ENCODE measurements at regions not wholly inside any gene's neighbourhood (a gene's known extent, or its start where the extent isn't known, plus 50 kb on each side); places are given as distances from the start of the nearest gene placed in this dataset.

DNA sequence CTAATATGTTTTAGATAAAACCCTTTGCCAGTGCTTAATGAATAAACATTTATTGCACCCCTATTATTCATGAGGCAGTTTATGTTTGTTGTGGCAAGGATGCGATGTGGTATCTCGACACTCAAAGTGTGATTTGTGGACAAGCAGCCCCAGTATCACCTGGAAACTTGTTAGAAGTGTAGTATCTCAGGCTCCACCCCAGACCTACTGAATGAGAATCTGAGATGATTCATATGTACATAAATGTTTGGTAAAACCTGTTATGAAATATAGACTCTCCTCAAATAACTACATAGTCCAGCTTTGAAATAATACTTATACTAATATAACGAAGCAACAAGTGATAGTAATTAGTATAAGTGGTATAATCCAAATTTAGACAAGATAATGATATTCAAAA lies 914.8 kb downstream of the TUSC7 start:
- peaks cover 3% of the 10 kb centered on the region for H3K4me1 ChIP-seq (ENCODE audit: low read depth)
- no peaks in the 10 kb centered on the region for H3K36me3 ChIP-seq (ENCODE audit: low read depth)
- no peak overlapping the region for H3K4me3 ChIP-seq
- intact Hi-C loops (cut with DNase I, micrococcal nuclease) = no loop called here
- TF ChIP-seq, protein P1, sequence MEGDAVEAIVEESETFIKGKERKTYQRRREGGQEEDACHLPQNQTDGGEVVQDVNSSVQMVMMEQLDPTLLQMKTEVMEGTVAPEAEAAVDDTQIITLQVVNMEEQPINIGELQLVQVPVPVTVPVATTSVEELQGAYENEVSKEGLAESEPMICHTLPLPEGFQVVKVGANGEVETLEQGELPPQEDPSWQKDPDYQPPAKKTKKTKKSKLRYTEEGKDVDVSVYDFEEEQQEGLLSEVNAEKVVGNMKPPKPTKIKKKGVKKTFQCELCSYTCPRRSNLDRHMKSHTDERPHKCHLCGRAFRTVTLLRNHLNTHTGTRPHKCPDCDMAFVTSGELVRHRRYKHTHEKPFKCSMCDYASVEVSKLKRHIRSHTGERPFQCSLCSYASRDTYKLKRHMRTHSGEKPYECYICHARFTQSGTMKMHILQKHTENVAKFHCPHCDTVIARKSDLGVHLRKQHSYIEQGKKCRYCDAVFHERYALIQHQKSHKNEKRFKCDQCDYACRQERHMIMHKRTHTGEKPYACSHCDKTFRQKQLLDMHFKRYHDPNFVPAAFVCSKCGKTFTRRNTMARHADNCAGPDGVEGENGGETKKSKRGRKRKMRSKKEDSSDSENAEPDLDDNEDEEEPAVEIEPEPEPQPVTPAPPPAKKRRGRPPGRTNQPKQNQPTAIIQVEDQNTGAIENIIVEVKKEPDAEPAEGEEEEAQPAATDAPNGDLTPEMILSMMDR (IDR thresholded peaks at IDR 0.05) = no peak
- ATAC-seq = no peak
- DNase-seq = no peak
- H3K9me3 ChIP-seq = no peaks in the 10 kb centered on the region

GRCh38 chr3:117625174-117625573 lies 915.6 kb downstream of the TUSC7 start:
- intact Hi-C loops (cut with DNase I, micrococcal nuclease) = no loop called here
- no peak for DNase-seq
- H3K4me1 ChIP-seq (ENCODE audit: low read depth) = peaks cover 3% of the 10 kb centered on the region
- H3K9me3 ChIP-seq = no peaks in the 10 kb centered on the region
- TF ChIP-seq, protein P1 (IDR thresholded peaks at IDR 0.05) = no peak
- no peak overlapping the region for H3K4me3 ChIP-seq
- H3K36me3 ChIP-seq (ENCODE audit: low read depth) = no peaks in the 10 kb centered on the region
- no peak for ATAC-seq

DNA sequence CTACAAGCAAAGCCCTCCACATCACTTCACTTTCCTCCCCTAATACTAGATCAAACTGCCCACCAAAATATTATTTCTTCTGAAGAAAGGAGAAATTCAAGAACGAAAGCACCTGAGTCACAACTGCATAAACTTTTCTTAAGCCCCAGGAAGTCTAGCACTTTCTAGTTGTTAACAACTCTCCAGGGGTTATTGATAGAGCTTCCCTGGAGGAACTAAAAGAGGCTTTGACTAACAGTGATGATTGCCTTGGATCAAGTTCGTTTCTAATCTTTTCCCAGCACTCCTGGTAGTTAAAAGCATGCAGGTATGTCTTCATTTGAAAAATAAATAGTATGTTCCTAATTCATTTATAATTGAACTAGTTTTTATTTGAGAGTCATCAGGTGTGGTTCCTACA lies 917.0 kb downstream of the TUSC7 start:
- no peak for DNase-seq

DNA sequence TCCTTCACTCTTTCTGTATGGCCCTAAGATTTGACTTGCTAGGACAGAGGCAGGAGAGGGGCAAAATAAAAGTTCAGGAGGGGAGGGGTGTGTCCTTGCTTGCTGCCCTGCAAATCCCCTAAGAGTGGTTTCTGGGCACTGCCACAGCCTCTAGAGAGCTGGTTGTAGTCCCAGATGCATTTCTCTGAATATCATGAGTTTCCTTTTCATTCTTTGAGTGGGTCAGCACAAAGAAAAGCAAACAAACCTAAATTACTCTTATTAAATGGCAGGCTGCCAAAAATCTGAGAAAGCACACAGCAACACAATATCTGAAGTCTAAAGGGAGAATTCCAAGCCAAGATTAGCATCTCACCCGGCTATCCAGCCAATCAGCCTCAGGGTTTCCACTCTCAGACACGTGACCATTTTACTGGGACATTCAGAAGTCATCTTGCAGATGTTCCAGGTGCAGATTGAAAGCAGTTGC lies 919.3 kb downstream of the TUSC7 start:
- no peak for ATAC-seq
- H3K36me3 ChIP-seq (ENCODE audit: low read depth) = no peaks in the 10 kb centered on the region
- H3K4me1 ChIP-seq (ENCODE audit: low read depth) = peaks cover 3% of the 10 kb centered on the region
- TF ChIP-seq, protein P1 (IDR thresholded peaks at IDR 0.05) = no peak
- no peaks in the 10 kb centered on the region for H3K9me3 ChIP-seq
- intact Hi-C loops (cut with DNase I, micrococcal nuclease) = no loop called here
- peak in 1 of 3 donors; percentile 4 for DNase-seq
- no peak overlapping the region for H3K4me3 ChIP-seq

More for the DNA sequence above, 917.0 kb downstream of the TUSC7 start:
- H3K4me3 ChIP-seq = no peak overlapping the region
- no peaks in the 10 kb centered on the region for H3K36me3 ChIP-seq (ENCODE audit: low read depth)
- intact Hi-C loops (cut with DNase I, micrococcal nuclease) = no loop called here
- H3K9me3 ChIP-seq = no peaks in the 10 kb centered on the region
- TF ChIP-seq, protein P1 (IDR thresholded peaks at IDR 0.05) = no peak
- peaks cover 3% of the 10 kb centered on the region for H3K4me1 ChIP-seq (ENCODE audit: low read depth)
- ATAC-seq = no peak

- DNase-seq (no peak), ATAC-seq (no peak)
- Histone ChIP-seq H3K36me3 (ENCODE audit: low read depth) (no peaks in the 10 kb centered on the region), H3K4me3 (no peak overlapping the region), H3K4me1 (ENCODE audit: low read depth) (peaks cover 3% of the 10 kb centered on the region), H3K9me3 (no peaks in the 10 kb centered on the region)
- intact Hi-C loops (cut with DNase I, micrococcal nuclease) = no loop called here
- TF ChIP-seq, protein P1 (IDR thresholded peaks at IDR 0.05) = no peak
These were observed 919.9 kb downstream of the TUSC7 start for GRCh38 chr3:117629505-117629904.

DNA sequence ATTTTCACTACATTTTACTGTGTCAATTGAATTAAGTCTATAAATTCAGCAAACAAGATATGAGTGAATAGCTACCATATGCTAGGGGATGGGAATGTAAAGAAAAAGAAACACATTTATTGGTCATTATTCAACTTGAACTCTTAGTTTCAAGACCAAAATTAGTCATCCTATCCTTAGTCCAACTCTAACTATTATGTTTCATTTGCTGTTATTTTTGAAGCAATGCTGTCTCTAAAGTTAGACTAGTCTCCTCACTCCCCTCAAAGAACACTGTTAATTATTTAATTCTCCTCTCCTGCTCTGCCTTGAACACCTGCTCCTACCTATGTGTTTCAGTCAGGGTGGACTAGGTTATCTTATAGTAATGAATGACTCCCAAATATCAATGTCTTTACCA lies 920.9 kb downstream of the TUSC7 start:
- Histone ChIP-seq H3K4me1 (ENCODE audit: low read depth) (peaks cover 3% of the 10 kb centered on the region), H3K4me3 (no peak overlapping the region), H3K9me3 (no peaks in the 10 kb centered on the region), H3K36me3 (ENCODE audit: low read depth) (no peaks in the 10 kb centered on the region)
- intact Hi-C loops (cut with DNase I, micrococcal nuclease) = no loop called here
- ATAC-seq = no peak
- TF ChIP-seq, protein P1 (IDR thresholded peaks at IDR 0.05) = no peak
- DNase-seq = no peak
